HG02943 (cell line): ENCODE measurements at regions not wholly inside any gene's neighbourhood (a gene's known extent, or its start where the extent isn't known, plus 50 kb on each side); places are given as distances from the start of the nearest gene placed in this dataset.

Experiments
- ATAC-seq: cut with Tn5 transposase; IDR thresholded peaks from one replicate; pipeline ENCODE4 v1.9.1; 2021; ENCODE audit warnings: mild to moderate bottlenecking, low read depth, moderate library complexity; ENCODE audit not compliant: unreplicated experiment

- no peak for ATAC-seq
Measured at GRCh38 chr1:118370861-118371260, 185.8 kb upstream of the SPAG17 start.

- ATAC-seq: no peak
Measured at GRCh38 chr1:118366286-118366685, 181.3 kb upstream of the SPAG17 start.

- no peak for ATAC-seq
Measured at GRCh38 chr1:118364882-118365281, 179.9 kb upstream of the SPAG17 start.

GRCh38 chr1:118363396-118363795, 178.4 kb upstream of the SPAG17 start:
- ATAC-seq: no peak

- no peak for ATAC-seq
Measured at GRCh38 chr1:118360817-118361216, 175.8 kb upstream of the SPAG17 start.

GRCh38 chr1:118346936-118347335, 161.9 kb upstream of the SPAG17 start:
- no peak for ATAC-seq

GRCh38 chr1:118340928-118341910, 156.2 kb upstream of the SPAG17 start:
- ATAC-seq: no peak

- ATAC-seq: no peak
Measured at GRCh38 chr1:118339400-118340124, 154.5 kb upstream of the SPAG17 start.

- no peak for ATAC-seq
Measured at GRCh38 chr1:118338936-118339335, 153.9 kb upstream of the SPAG17 start.

GRCh38 chr1:118337346-118337745, 152.3 kb upstream of the SPAG17 start:
- ATAC-seq: no peak

- peak; percentile 56 for ATAC-seq
Measured at GRCh38 chr1:118335331-118335732, 150.3 kb upstream of the SPAG17 start.

- ATAC-seq: no peak
Measured at GRCh38 chr1:118334506-118334905, 149.5 kb upstream of the SPAG17 start.

GRCh38 chr1:118333601-118334210, 148.7 kb upstream of the SPAG17 start:
- ATAC-seq: no peak

- ATAC-seq: no peak
Measured at GRCh38 chr1:118326960-118327629, 142.1 kb upstream of the SPAG17 start.

- no peak for ATAC-seq
Measured at GRCh38 chr1:118325550-118326225, 140.7 kb upstream of the SPAG17 start.

GRCh38 chr1:118323246-118323645, 138.2 kb upstream of the SPAG17 start:
- no peak for ATAC-seq

GRCh38 chr1:118322331-118322730, 137.3 kb upstream of the SPAG17 start:
- no peak for ATAC-seq

- ATAC-seq: no peak
Measured at GRCh38 chr1:118321840-118322239, 136.8 kb upstream of the SPAG17 start.

GRCh38 chr1:118317842-118318614, 133.0 kb upstream of the SPAG17 start:
- no peak for ATAC-seq
